COR-L47 (cell line): ENCODE measurements at regions not wholly inside any gene's neighbourhood (a gene's known extent, or its start where the extent isn't known, plus 50 kb on each side); places are given as distances from the start of the nearest gene placed in this dataset.

Experiments used
- DNase-seq: peaks from one replicate; lab custom pipeline; 2025; lab: John Stamatoyannopoulos, UW

DNA sequence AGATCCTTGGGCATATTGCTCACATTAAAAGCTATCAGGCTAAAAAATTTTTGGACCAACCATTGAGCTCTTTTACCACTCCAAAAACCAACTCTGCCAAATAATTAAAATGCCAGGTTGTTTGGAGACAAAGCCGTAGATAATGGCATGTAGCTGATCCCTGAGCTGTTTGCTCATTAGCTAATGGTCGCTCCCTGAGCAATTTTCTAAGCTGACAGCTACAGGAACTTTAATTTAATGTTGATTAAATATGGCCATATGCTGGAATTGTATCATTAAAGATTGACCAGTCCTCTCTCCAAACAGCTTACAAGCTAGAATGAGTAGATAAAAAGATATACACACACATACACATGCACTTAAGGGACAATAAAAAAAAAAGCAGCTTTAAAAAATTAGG lies 216.2 kb upstream of the ARHGAP20 start:
- peak; percentile 23 for DNase-seq

DNA sequence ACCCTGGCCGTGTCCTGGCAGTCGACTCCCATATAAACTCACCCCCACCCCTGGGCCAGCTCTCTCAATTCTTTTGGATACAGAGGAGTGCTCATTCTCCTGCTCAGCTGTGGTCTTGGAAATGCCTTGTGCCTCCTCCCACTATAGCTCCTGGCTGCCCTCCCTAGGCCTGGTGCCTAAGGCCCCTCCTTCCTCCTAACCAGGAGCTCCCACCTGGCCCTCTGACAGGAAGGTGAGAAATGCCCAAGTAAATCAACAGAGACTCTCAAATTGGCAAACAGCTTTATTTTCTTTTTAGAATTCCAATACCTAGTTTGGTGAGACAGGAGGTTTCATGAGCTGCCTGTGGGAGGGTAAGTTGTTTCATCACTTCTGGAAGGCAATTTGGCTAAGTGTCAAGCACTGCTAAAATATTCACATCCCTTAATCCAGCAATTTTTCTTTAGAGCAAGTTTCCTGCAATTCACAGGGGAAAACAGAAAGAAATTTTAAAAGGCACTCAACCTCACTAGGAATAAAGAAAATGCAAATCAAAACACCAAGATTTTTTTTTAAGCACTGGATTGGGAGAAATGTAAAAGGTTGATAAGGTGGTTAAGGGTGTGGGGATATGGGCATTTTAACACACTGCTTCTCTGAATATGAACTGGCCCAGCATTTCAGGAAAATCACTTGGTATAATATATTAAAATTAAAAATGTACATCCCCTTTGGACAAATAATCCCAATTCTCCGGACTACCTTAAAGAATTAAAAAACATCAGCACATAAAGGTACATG lies 209.7 kb upstream of the ARHGAP20 start:
- DNase-seq, result no peak

DNA sequence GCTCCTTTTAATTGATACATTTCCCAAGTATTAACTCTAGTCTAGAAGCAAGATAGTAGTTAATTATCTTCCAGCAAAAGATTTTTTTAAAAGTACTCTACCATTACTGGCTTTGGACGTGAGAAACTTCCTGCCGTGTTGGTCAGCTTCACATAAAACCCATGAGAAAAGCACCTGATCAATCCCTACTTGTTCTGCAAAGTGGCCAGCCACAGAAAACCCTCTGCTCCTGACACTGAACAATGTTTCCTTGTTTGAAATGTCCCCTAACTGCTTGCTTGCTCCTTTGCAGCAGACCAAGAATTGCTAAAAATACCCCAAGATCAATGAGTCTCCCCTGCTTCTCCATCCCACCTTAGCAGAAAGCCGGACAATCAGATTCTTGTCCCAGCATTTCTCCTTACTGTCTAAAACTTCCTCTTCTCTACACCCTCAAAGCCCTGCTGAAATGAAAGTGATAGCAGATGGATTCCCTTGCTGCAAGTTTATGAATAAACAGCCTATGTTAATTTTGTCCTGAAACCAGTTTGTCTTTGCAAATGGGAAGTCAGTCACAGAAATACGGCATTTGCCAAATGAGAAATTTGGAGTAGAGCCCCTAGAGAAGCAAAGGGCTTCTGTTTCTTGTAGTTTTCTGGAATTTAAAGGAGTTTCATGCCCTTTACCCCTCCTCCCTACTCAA lies 207.1 kb upstream of the ARHGAP20 start:
- DNase-seq, result no peak

- DNase-seq, result no peak
Measured at GRCh38 chr11:110918351-110918750, 206.1 kb upstream of the ARHGAP20 start.

DNA sequence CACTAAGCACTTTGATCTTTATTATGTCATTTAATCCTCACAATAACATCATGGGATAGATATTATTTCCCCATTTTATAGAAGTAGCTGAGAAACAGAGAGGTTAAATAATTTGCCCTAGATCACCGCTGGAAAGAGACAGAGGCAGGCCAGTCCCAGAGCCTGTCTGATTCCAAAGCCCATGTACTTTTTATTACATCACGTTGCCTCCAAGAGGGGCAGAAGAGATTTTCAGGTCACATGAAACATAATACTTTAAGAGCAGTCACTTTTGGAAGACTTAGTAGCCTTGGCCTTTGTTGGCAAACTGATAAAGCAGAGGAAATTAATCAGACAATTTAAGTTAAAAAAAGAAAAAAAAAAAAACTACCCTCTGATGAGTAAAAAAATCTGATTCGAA lies 200.2 kb upstream of the ARHGAP20 start:
- no peak for DNase-seq

GRCh38 chr11:110910384-110910783 lies 198.1 kb upstream of the ARHGAP20 start:
- no peak for DNase-seq

DNA sequence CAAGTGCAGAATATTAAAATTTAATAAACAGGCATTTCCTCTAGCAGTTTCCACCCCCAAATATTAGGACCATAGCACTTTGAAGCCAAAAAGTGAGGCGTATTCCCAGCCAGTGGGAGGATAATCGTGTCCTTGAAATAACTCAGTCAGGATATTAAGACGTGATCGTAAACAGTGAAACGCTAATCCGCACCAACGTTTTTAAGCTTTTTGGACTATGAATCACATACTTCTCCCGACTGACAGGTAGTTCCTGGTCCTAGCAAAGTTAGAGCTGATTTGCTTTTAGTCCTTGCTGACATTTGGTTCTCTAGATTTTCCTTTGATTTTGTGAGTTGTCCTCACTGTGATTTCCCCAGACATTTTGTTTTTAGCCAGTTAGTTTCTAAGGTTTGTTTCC lies 197.1 kb upstream of the ARHGAP20 start:
- no peak for DNase-seq

DNA sequence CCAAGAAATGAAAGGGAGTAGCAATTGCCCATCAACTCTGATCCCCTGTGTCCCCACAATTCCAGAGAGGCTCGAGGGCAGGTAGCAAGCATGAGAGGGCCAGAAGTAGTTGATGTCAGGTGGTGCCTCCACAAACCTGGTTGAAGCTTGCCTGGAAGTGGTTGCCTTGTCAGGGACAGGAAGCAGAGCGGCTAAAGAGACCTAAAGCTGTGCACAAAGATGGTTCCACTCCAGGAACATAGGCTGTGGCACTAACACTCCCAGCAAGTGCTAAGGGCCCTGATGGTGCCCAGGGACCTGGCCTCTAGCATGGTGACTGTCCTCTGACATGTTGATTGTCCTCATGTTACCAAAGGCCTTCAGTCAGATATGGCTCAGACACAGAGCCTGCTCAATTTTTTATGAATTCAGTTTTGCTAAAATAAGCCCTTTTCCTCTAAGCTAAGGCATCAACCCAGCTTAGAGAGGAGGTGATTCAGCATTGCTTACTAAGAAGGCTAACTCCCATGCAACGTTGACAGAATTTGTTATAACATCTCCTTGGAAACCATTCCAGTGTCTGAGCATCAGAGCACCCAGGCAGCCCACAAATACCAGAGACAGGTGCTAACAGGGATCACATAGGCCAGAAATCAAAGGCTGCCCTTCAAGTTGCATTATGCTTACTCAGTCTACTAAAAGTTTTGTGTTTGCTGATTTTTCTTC lies 196.3 kb upstream of the ARHGAP20 start:
- DNase-seq, result no peak

DNA sequence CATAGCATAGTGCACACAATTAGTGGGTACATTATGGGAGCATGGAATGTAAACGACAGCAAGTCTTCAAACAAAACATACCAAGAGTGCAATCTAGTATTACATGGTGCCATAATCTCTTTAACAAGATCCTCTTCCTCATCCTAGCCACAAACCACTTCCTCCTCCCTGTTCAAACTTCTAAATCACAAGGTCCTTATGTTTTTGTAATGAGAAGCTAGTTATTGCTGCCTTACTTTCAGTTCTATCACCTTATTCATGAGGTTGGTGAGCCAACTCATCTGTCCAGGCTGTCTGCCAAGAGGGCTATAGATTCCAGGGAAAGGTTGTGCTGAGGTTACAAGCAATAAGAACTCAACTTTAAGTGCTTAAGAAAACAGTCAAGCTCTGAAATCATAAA lies 195.4 kb upstream of the ARHGAP20 start:
- DNase-seq, result no peak

DNA sequence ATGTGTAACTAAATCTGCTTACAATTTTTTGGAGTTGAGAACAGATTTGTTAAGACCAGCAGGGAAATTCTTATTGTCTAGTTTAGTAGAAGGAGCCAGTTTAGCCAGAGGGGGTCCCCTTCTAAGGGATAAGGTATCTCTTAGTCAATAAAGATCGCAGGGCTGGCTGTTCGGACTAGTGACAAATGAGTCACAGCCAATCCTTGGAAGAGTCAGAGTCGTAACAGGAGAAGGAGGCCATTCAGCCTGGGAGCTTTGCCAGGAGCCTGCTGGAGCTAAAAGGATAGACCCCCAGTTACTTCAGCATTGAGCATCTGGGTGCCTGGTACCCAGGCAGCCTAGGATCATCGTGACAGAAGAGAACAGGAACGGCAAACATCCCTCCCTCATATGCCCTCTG lies 191.6 kb upstream of the ARHGAP20 start:
- DNase-seq, result peak; percentile 5

GRCh38 chr11:110903378-110903777 lies 191.1 kb upstream of the ARHGAP20 start:
- DNase-seq, result no peak

- DNase-seq, result no peak
Measured at GRCh38 chr11:110901441-110901840, 189.2 kb upstream of the ARHGAP20 start.

DNA sequence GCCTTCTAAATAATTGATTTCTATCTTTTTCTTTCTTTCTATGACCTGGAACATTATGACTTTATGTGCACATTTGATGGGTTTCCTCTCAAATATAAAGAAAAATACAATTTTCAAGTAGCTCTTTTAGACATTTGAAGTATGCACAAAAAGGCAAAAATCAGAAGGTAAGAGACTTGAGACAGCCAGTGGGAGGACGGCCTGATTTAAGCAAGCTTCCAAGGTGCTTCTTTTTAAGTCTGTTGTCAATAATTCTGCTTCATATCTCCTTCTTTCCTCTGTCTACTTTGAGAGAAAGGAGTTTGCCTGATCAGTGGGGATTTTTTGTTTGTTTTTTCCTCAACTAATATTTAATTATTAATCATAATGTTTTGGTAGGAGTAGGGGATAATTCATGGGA lies 188.2 kb upstream of the ARHGAP20 start:
- no peak for DNase-seq

DNA sequence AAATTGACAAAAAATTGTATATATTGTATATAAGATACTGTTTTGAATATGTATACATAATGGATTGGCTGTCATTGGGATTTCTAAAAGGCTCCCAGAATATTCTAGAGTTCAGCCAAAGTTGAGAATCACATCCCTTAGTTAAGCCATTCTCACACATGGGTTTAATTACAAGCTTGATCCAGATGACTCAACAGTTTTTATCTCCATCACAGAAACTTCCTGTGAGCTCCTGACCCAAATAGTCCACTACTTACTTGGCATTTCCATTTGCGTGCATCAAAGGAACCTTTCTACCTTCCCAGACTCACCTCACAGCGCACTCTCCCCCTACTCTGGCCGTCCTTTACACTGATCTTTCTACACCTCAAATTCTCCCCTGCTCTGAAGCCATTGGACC lies 184.8 kb upstream of the ARHGAP20 start:
- no peak for DNase-seq

DNA sequence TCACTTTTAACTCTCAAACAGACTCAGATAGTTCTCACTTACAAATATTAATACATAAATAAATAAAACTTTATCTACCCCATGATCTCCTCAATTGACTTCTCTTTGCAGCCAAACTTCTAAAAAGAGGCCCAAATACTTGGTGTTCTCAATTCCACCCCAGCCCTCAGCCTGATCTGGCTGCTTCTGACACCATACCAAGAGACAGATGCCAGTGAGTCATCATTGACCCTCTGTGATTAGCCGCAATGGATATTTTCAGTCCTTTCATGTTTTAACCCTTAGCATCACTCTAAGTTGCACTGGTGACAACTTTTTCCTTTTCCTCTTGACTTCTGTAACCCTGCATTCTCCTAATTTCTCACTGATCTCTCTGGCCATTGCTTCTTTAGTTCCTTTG lies 184.1 kb upstream of the ARHGAP20 start:
- DNase-seq, result no peak

DNA sequence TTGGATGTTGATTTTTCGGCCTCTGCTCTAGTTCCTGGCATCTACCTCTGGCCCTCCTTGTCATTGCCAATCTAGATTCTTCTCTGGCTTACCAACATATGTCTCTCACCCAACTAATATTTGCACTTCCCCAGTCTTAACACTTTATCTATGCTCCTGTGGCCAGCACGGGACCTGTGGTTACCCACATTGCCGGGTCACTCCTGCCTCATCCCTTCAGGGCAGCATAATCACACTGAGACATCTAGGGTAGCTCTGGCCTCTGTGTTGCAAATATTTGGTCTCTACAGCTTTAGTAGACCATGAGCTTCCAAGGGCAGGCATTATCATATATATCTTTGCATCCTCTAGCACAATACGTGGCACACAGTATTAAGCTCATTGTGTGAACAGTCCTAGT lies 182.0 kb upstream of the ARHGAP20 start:
- DNase-seq, result no peak

DNA sequence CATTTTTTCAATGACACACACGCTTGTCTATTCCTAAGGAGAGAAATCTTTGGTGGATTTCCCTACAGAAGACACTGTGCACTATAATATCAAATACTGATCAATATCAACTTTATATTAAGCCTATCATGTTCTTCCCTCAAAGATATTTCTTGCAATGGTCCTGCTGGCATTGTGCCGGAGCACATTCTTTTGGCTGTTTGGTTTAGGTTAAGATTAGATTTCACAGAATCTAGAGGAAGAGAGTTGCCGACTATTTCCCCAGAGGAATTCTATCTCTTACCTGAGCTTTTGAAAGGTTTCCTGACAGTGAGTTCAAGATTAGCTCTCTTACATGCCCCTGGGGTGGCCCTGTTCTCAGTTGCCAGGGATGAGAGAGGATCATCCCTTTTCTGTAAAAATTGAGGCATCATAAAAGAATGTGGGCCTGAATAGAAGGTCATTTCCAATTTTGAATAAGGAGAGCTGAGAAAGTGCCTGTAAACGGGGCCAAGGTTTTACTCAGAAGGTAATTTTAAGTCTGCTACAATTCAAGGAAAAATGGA lies 180.6 kb upstream of the ARHGAP20 start:
- no peak for DNase-seq

DNA sequence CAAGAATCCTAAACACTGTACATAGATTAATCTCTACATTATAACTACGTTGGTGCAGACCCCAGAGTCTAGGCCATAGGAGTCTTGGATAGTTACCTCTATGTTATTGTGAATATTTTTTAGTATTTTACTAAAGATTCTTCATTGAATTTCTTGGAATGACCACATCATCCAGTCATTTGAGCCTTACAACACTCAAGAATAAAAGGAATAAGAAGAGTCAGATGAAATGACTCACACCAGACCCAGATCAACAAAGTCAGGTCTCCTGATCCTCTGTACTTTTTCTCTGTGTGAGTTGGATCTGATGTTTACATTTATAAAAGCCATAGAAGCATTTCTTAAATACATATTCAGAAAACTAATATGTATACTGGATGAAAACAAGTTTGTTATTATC lies 179.2 kb upstream of the ARHGAP20 start:
- DNase-seq, result no peak

DNA sequence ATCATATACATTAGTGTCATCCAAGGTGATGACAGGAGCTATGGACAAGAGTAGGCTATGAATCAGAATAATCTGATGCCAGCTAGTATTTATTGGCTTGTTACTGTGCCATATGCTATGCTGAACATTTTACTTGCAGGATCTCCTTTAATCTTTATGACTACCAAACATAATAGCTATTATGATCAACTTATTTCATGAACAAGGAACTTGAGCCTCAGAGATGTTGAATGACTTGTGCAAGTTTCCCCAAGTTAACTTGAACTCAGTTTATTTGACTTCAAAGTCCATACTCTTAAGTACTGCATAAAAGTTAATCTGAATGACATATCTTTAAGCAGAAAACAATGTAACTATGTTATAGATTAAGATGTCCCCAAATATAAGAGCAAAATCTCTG lies 178.8 kb upstream of the ARHGAP20 start:
- no peak for DNase-seq

DNA sequence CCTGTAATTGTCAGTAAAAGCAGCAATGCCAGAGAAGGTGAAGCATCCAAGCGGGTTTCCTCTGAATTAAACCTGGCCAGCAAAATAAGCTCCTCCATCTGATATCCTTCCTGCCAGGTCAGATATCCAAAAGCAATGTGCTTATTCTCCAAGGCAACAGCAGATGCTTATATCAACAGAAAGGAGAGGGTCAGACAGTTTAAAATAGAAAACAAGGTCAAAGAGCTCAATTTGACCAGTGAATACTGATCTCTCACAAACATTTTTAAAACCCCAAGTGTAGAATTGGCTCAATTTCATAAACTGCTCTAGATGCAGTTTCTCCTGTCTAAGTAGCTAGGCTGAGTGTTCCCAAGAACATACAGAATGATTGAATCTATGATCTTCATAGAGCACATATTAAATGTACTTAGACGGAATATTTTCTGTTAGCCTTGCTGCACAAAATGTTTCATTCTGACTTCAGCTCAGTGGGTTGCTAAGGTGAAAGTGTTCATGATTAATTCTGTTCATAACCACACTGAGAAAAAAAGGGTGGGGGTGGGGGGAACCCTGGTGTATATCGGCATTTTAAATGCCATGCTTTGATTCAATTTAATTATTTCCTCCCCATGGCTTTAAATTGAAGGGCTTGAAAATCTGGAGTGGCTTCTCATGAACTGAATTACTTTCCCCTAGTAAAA lies 174.2 kb upstream of the ARHGAP20 start:
- DNase-seq, result no peak

DNA sequence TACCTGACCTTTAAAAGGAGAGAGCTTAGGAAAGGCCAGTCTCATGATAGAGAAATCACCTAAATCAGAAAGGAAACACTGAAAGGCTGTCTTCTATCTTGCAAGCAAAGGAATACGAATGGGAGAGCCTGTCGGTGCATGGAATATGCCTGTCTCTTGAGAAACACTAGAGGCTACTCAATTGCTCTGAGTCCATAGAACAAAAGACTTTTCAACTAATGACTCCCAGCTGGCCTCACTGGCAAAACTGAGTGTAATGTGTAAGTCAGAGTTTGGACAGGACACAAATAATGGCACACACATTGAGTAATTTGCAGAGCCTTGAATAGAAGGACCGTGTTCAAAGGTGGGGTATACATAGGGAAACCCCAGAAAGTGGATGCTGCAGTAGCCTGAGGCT lies 171.0 kb upstream of the ARHGAP20 start:
- no peak for DNase-seq

- no peak for DNase-seq
Measured at GRCh38 chr11:110878513-110878912, 166.3 kb upstream of the ARHGAP20 start.
